Endodermal cell (in vitro differentiated cells): ENCODE measurements at regions not wholly inside any gene's neighbourhood (a gene's known extent, or its start where the extent isn't known, plus 50 kb on each side); places are given as distances from the start of the nearest gene placed in this dataset.

Experiments used
- DNase-seq: peaks from one replicate; pipeline ENCODE4 v3.0.0-alpha.2; 2017
- H3K27ac ChIP-seq: 2 replicates; pipeline ENCODE4 v1.5.1; 2013; ENCODE audit warnings: mild to moderate bottlenecking, low read depth, low read length, moderate library complexity
- H3K27me3 ChIP-seq: 2 replicates; pipeline ENCODE4 v1.6.1; 2013; ENCODE audit warnings: mild to moderate bottlenecking, low read length, moderate library complexity; ENCODE audit not compliant: insufficient read depth, control insufficient read depth, poor library complexity, severe bottlenecking
- H3K36me3 ChIP-seq: 2 replicates; pipeline ENCODE4 v1.7.0; 2013; ENCODE audit warnings: mild to moderate bottlenecking, low read length, moderate library complexity; ENCODE audit not compliant: control insufficient read depth, insufficient read depth
- H3K4me1 ChIP-seq: one replicate; pipeline ENCODE4 v1.7.0; 2013; ENCODE audit warnings: low read length; ENCODE audit not compliant: control insufficient read depth, insufficient read depth
- H3K4me3 ChIP-seq: 2 replicates; pipeline ENCODE4 v1.5.1; 2013; ENCODE audit warnings: mild to moderate bottlenecking, low read length, moderate library complexity
- H3K9ac ChIP-seq: 2 replicates; pipeline ENCODE4 v1.6.1; 2013; ENCODE audit warnings: mild to moderate bottlenecking, low read length, moderate library complexity; ENCODE audit not compliant: poor library complexity, severe bottlenecking; ENCODE audit errors: extremely low read depth
- H3K9me3 ChIP-seq: 2 replicates; pipeline ENCODE4 v1.6.1; 2013; ENCODE audit warnings: mild to moderate bottlenecking, low read length, moderate library complexity; ENCODE audit not compliant: control insufficient read depth
- H3K27ac Mint-ChIP-seq: 2 replicates; pipeline ENCODE4 v1.8.0; 2020; ENCODE audit warnings: mixed read lengths
- H3K27me3 Mint-ChIP-seq: 2 replicates; pipeline ENCODE4 v1.8.0; 2021; ENCODE audit warnings: mild to moderate bottlenecking, mixed read lengths; ENCODE audit not compliant: insufficient read depth
- H3K36me3 Mint-ChIP-seq: 2 replicates; pipeline ENCODE4 v1.8.0; 2020; ENCODE audit warnings: low read depth, mixed read lengths
- H3K4me1 Mint-ChIP-seq: 2 replicates; pipeline ENCODE4 v1.8.0; 2020; ENCODE audit warnings: mixed read lengths
- H3K4me3 Mint-ChIP-seq: 2 replicates; pipeline ENCODE4 v1.8.0; 2020; ENCODE audit warnings: mild to moderate bottlenecking, moderate library complexity, mixed read lengths
- H3K9me3 Mint-ChIP-seq: 2 replicates; pipeline ENCODE4 v1.8.0; 2020; ENCODE audit warnings: mild to moderate bottlenecking, mixed read lengths
- WGBS, 2 experiments: methylation state at CpG; one replicate each; pipeline versions ENCODE4 v1.1.5 to v1.1.7; 2013; ENCODE audit warnings: missing lambda C conversion rate in 2 of 2, mixed read lengths in 1 of 2; ENCODE audit not compliant: insufficient coverage in 1 of 2, insufficient read length in 1 of 2; 5-methylcytosine and 5-hydroxymethylcytosine counted together
- TF ChIP-seq, protein P1 (sequence below): fragments of 200-600 bp; sonication (generic); conservative IDR thresholded peaks from 2 replicates; pipeline ENCODE4 v1.5.0; 2021; ENCODE audit warnings: antibody characterized with exemption, mild to moderate bottlenecking

- Mint-ChIP-seq H3K4me3 (no peak overlapping the region), H3K9me3 (no peaks in the 10 kb centered on the region), H3K36me3 (no peaks in the 10 kb centered on the region), H3K27me3 (peaks cover 2% of the 10 kb centered on the region), H3K4me1 (peaks cover 4% of the 10 kb centered on the region), H3K27ac (no peak overlapping the region)
- Histone ChIP-seq H3K36me3 (no peaks in the 10 kb centered on the region), H3K4me1 (no peaks in the 10 kb centered on the region), H3K9ac (no peak overlapping the region), H3K27ac (no peak overlapping the region), H3K4me3 (no peak overlapping the region), H3K27me3 (no peaks in the 10 kb centered on the region), H3K9me3 (no peaks in the 10 kb centered on the region)
- WGBS, 2 experiments: 96 to 98% methylated on average over 4 of the region's 4 CpGs
- TF ChIP-seq, protein P1, sequence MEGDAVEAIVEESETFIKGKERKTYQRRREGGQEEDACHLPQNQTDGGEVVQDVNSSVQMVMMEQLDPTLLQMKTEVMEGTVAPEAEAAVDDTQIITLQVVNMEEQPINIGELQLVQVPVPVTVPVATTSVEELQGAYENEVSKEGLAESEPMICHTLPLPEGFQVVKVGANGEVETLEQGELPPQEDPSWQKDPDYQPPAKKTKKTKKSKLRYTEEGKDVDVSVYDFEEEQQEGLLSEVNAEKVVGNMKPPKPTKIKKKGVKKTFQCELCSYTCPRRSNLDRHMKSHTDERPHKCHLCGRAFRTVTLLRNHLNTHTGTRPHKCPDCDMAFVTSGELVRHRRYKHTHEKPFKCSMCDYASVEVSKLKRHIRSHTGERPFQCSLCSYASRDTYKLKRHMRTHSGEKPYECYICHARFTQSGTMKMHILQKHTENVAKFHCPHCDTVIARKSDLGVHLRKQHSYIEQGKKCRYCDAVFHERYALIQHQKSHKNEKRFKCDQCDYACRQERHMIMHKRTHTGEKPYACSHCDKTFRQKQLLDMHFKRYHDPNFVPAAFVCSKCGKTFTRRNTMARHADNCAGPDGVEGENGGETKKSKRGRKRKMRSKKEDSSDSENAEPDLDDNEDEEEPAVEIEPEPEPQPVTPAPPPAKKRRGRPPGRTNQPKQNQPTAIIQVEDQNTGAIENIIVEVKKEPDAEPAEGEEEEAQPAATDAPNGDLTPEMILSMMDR: no peak
- DNase-seq: no peak
Measured at GRCh38 chr14:36066636-36067035, 109.9 kb downstream of the PTCSC3 start.

- H3K36me3 Mint-ChIP-seq: no peaks in the 10 kb centered on the region
- no peak for DNase-seq
- Histone ChIP-seq H3K4me3 (no peak overlapping the region), H3K27ac (no peak overlapping the region), H3K9me3 (no peaks in the 10 kb centered on the region), H3K27me3 (no peaks in the 10 kb centered on the region), H3K9ac (no peak overlapping the region), H3K36me3 (no peaks in the 10 kb centered on the region), H3K4me1 (no peaks in the 10 kb centered on the region)
- no peak overlapping the region for H3K4me3 Mint-ChIP-seq
- no peak overlapping the region for H3K27ac Mint-ChIP-seq
- WGBS, 2 experiments: 75 to 93% methylated on average over 1 to 3 of the region's 3 CpGs
- TF ChIP-seq, protein P1: no peak
- peaks cover 4% of the 10 kb centered on the region for H3K4me1 Mint-ChIP-seq
- peaks cover 2% of the 10 kb centered on the region for H3K27me3 Mint-ChIP-seq
- no peaks in the 10 kb centered on the region for H3K9me3 Mint-ChIP-seq
Measured at GRCh38 chr14:36065831-36066230, 110.7 kb downstream of the PTCSC3 start.

DNA sequence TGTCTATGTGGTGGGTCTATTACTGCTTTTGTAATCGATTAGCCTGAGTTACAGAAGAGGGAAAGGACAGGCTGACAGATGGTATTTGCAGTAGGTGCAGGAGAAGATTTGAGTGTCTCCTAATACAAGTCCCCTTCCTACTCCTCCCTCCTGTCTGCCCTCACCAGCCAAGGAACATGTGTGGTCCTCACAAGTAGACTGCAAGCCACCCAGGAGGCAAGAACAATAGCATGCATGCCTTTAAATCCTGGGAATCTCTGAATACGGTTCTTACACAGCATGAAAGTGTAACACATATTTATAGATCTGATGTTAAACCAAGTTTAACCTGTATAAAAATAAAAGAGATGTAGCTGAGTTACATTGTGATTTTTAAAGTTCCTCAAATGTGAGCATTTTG is 117.0 kb downstream of the PTCSC3 start:
- no peak for DNase-seq
- peaks cover 4% of the 10 kb centered on the region for H3K4me1 Mint-ChIP-seq
- WGBS, 2 experiments: 61 to 81% methylated on average over 2 of the region's 2 CpGs

More for the DNA sequence above, 117.0 kb downstream of the PTCSC3 start:
- no peak overlapping the region for H3K9ac ChIP-seq
- no peaks in the 10 kb centered on the region for H3K27me3 ChIP-seq
- TF ChIP-seq, protein P1: no peak
- Mint-ChIP-seq H3K27me3 (no peaks in the 10 kb centered on the region), H3K9me3 (no peaks in the 10 kb centered on the region), H3K27ac (no peak overlapping the region), H3K4me3 (no peak overlapping the region), H3K36me3 (no peaks in the 10 kb centered on the region)
- no peaks in the 10 kb centered on the region for H3K4me1 ChIP-seq
- H3K9me3 ChIP-seq: no peaks in the 10 kb centered on the region
- no peaks in the 10 kb centered on the region for H3K36me3 ChIP-seq
- no peak overlapping the region for H3K27ac ChIP-seq
- no peak overlapping the region for H3K4me3 ChIP-seq
